Transverse colon (tissue), 4 donors: ENCODE measurements at regions not wholly inside any gene's neighbourhood (a gene's known extent, or its start where the extent isn't known, plus 50 kb on each side); places are given as distances from the start of the nearest gene placed in this dataset.
A peak's percentile ranks its signal among the peaks of the same experiment; 100 is the strongest.

Experiments
- DNase-seq: peaks from one replicate; pipeline ENCODE4 v3.0.0-alpha.2; 2019
- H3K27ac ChIP-seq, 4 donors: fragments of 200-600 bp; sonication (generic); 2 replicates each; pipeline ENCODE4 v1.5.1; 2016 to 2018; ENCODE audit warnings: inconsistent platforms in 4 of 4
- H3K27me3 ChIP-seq: fragments of 200-600 bp; sonication (generic); 2 replicates; pipeline ENCODE4 v1.5.1; 2017; ENCODE audit warnings: inconsistent platforms
- H3K36me3 ChIP-seq, 4 donors: fragments of 200-600 bp; sonication (generic); 2 replicates each; pipeline ENCODE4 v1.5.1; 2017 to 2019; ENCODE audit warnings: inconsistent platforms in 4 of 4
- H3K4me1 ChIP-seq, 4 donors: fragments of 200-600 bp; sonication (generic); 2 replicates each; pipeline ENCODE4 v1.5.1; 2017 to 2020; ENCODE audit warnings: inconsistent platforms in 4 of 4
- H3K4me3 ChIP-seq, 4 donors: fragments of 200-600 bp; sonication (generic); 1 replicate in 1 of 4; 2 replicates in 3 of 4; pipeline versions ENCODE4 v1.5.1 to v1.6.1; 2017 to 2019; ENCODE audit warnings: inconsistent platforms in 4 of 4
- H3K9me3 ChIP-seq, 2 donors: fragments of 200-600 bp; sonication (generic); 2 replicates each; pipeline ENCODE4 v1.5.1; 2017 to 2019; ENCODE audit warnings: inconsistent platforms in 2 of 2
- EP300 ChIP-seq: sonication (generic); formaldehyde crosslinking; IDR thresholded peaks from one replicate; pipeline ENCODE4 v1.6.1; 2017; ENCODE audit warnings: antibody characterized with exemption, low read depth
- POLR2A ChIP-seq: fragments of 450-650 bp; IDR thresholded peaks from one replicate; pipeline ENCODE4 v1.6.1; 2016; ENCODE audit warnings: antibody characterized with exemption, mild to moderate bottlenecking, moderate library complexity
- POLR2AphosphoS5 ChIP-seq, 3 donors: sonication (generic); formaldehyde crosslinking; IDR thresholded peaks; one replicate each; pipeline ENCODE4 v1.6.1; 2016; ENCODE audit warnings: antibody characterized with exemption in 3 of 3
- WGBS, 2 donors: methylation state at CpG; one replicate each; pipeline ENCODE4 v1.1.5; 2018; ENCODE audit warnings: low coverage in 1 of 2; 5-methylcytosine and 5-hydroxymethylcytosine counted together
- in situ Hi-C, 4 donors: fragments of 200-750 bp; cut with MboI; loops; one replicate each; pipeline versions ENCODE4 v1.15.0 to v1.15.1; 2017; ENCODE audit warnings: low sequenced_read_pairs in 3 of 4, low pct_ligation_motif_present in 1 of 4, low pct_unique_long_range_greater_than_20kb in 1 of 4
- intact Hi-C: fragments of 100-400 bp; cut with DNase I; formaldehyde crosslinking; loops from one replicate; pipeline ENCODE4 v1.15.1; 2023; ENCODE audit warnings: low total_unique reads
- TF ChIP-seq, protein P1 (sequence below), 5 experiments: fragments of 200-600 bp in 3 of 5; fragments of 450-650 bp in 2 of 5; sonication (generic) in 3 of 5; IDR thresholded peaks; 1 replicate in 2 of 5; 2 replicates in 3 of 5; pipeline ENCODE4 v1.5.1; 2016 to 2017; ENCODE audit warnings: antibody characterized with exemption in 5 of 5, inconsistent platforms in 3 of 5, mild to moderate bottlenecking in 2 of 5, moderate library complexity in 1 of 5

- TF ChIP-seq POLR2A, result no peak
- TF ChIP-seq, protein P1, sequence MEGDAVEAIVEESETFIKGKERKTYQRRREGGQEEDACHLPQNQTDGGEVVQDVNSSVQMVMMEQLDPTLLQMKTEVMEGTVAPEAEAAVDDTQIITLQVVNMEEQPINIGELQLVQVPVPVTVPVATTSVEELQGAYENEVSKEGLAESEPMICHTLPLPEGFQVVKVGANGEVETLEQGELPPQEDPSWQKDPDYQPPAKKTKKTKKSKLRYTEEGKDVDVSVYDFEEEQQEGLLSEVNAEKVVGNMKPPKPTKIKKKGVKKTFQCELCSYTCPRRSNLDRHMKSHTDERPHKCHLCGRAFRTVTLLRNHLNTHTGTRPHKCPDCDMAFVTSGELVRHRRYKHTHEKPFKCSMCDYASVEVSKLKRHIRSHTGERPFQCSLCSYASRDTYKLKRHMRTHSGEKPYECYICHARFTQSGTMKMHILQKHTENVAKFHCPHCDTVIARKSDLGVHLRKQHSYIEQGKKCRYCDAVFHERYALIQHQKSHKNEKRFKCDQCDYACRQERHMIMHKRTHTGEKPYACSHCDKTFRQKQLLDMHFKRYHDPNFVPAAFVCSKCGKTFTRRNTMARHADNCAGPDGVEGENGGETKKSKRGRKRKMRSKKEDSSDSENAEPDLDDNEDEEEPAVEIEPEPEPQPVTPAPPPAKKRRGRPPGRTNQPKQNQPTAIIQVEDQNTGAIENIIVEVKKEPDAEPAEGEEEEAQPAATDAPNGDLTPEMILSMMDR (IDR thresholded peaks at IDR 0.05), result no peak
- peak; percentile 60 to 86 (median 63) for TF ChIP-seq POLR2AphosphoS5 (IDR thresholded peaks at IDR 0.05)
- peak; percentile 61 for TF ChIP-seq EP300
- in situ Hi-C loops, result no loop called here
Measured at GRCh38 chr20:21902391-21902790, 196.9 kb downstream of the PAX1 start.

DNA sequence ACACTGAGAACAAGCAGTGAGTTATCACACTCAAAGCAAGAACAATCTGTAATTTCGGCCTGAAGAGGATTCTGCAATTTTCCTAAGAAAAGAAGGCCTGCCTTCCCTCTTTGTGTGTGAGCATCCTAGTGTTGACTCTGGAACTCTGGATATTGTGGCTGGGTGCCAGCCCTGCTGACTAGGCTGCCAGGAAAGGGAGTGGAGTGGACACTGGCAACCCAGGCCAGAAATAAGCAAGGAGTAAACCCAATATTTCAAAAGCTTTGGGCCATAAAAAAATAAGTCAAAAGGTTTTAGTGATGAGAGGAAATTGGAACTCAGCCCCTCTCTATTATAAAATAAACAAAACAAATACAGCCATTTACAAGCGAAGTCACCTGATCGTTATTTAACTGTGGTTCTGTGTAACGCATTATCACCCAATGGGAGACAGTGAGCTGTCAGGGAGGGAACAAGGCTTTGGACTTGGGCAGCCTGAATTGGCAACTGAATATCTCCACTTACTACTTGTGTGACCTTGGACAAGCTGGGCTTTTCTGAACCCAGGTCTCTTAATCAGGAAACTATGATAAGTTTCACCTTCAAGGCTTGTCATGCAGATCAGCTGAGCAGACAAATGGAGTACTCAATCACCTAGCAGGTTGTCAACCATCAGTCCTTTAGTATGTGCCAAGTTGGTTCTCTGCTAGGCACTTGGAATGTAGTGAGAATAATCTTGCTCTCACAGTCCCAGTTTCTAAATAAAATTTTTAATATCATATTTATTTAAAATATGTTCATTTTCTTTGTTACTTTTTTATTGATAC lies 196.2 kb downstream of the PAX1 start:
- in situ Hi-C loops (no loop called here), intact Hi-C loops (no loop called here)
- DNase-seq, result peak; percentile 60
- Histone ChIP-seq H3K4me3 (no peak overlapping the region), H3K4me1 (peaks cover 0 to 3% (median 0%) of the 10 kb centered on the region in 4 donors), H3K36me3 (no peaks in the 10 kb centered on the region), H3K27ac (peak overlapping the region; percentile 24 to 75 (median 54)), H3K9me3 (no peaks in the 10 kb centered on the region), H3K27me3 (no peaks in the 10 kb centered on the region)
- TF ChIP-seq, protein P1 (IDR thresholded peaks at IDR 0.05), result no peak
- no peak for TF ChIP-seq EP300
- TF ChIP-seq POLR2AphosphoS5 (IDR thresholded peaks at IDR 0.05), result peak; percentile 69 to 78 (median 72)
- no peak for TF ChIP-seq POLR2A
- 55 to 80% methylated on average over 1 to 4 of the region's 4 CpGs for WGBS, 2 donors

More at GRCh38 chr20:21902391-21902790, 196.9 kb downstream of the PAX1 start:
- no peak for DNase-seq
- WGBS, 2 donors, result 49 to 60% methylated on average over 3 of the region's 3 CpGs
- H3K4me1 ChIP-seq, result peaks cover 0 to 3% (median 0%) of the 10 kb centered on the region in 4 donors
- no peak overlapping the region for H3K4me3 ChIP-seq
- H3K27me3 ChIP-seq, result no peaks in the 10 kb centered on the region
- H3K27ac ChIP-seq, result peak overlapping the region; percentile 24 to 75 (median 54)
- no peaks in the 10 kb centered on the region for H3K36me3 ChIP-seq
- intact Hi-C loops, result no loop called here
- H3K9me3 ChIP-seq, result no peaks in the 10 kb centered on the region

DNA sequence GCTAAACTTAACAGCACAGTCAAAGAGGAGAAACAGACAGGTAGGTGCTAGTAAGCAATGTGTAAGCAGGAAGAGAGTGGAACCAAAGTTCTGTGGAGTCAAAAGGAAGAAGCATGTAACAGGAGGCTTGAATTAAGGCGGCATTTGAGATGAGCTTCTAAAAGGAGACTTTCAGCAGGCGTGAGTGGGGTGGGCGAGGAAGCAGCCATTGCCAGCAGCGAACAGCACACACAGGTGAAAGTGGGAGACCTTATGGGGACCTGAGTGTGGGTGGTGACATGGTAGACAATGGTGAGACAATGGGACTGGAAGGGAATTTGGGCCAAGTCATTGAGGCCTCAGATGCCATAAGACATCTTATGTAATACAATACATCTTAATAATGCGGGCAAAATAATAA lies 195.0 kb downstream of the PAX1 start:
- peak overlapping the region in 1 of 4 donors; percentile 62 for H3K27ac ChIP-seq

GRCh38 chr20:21874921-21875320 lies 169.5 kb downstream of the PAX1 start:
- H3K4me1 ChIP-seq, result no peaks in the 10 kb centered on the region
- DNase-seq, result no peak
- H3K36me3 ChIP-seq, result no peaks in the 10 kb centered on the region
- intact Hi-C loops, result no loop called here
- no peak overlapping the region for H3K4me3 ChIP-seq
- no peak overlapping the region for H3K27ac ChIP-seq
- in situ Hi-C loops, result no loop called here
- H3K9me3 ChIP-seq, result no peaks in the 10 kb centered on the region
- TF ChIP-seq, protein P1 (IDR thresholded peaks at IDR 0.05), result no peak
- TF ChIP-seq POLR2AphosphoS5 (IDR thresholded peaks at IDR 0.05) (no peak), POLR2A (no peak), EP300 (no peak)
- H3K27me3 ChIP-seq, result no peaks in the 10 kb centered on the region

More for the DNA sequence above, 195.0 kb downstream of the PAX1 start:
- in situ Hi-C loops (no loop called here), intact Hi-C loops (no loop called here)
- 69 to 90% methylated on average over 3 to 5 of the region's 5 CpGs for WGBS, 2 donors
- TF ChIP-seq POLR2AphosphoS5 (IDR thresholded peaks at IDR 0.05) (no peak), EP300 (no peak), POLR2A (no peak)
- TF ChIP-seq, protein P1 (IDR thresholded peaks at IDR 0.05), result no peak
- Histone ChIP-seq H3K4me1 (peaks cover 0 to 3% (median 0%) of the 10 kb centered on the region in 4 donors), H3K4me3 (no peak overlapping the region), H3K9me3 (no peaks in the 10 kb centered on the region), H3K36me3 (no peaks in the 10 kb centered on the region), H3K27me3 (no peaks in the 10 kb centered on the region)
- DNase-seq, result no peak
